Glutamatergic neuron (in vitro differentiated cells): ENCODE measurements at regions not wholly inside any gene's neighbourhood (a gene's known extent, or its start where the extent isn't known, plus 50 kb on each side); places are given as distances from the start of the nearest gene placed in this dataset.
"Not testable (repeated sequence)": the region's sequence is repeated elsewhere in the genome, so short reads cannot be mapped to it uniquely, and the experiment has no call there.

ENCODE experiments used
- DNase-seq: peaks from one replicate; pipeline ENCODE4 v3.0.0; 2022
- H3K27ac Mint-ChIP-seq: one replicate; pipeline ENCODE4 v1.8.0; 2020; ENCODE audit warnings: mild to moderate bottlenecking, mixed read lengths, inconsistent platforms; ENCODE audit not compliant: unreplicated experiment
- H3K27me3 Mint-ChIP-seq: one replicate; pipeline ENCODE4 v1.8.0; 2020; ENCODE audit warnings: mild to moderate bottlenecking, moderate library complexity, mixed read lengths, inconsistent platforms; ENCODE audit not compliant: unreplicated experiment
- H3K36me3 Mint-ChIP-seq: one replicate; pipeline ENCODE4 v1.8.0; 2020; ENCODE audit warnings: mild to moderate bottlenecking, mixed read lengths, inconsistent platforms; ENCODE audit not compliant: unreplicated experiment
- H3K4me1 Mint-ChIP-seq: one replicate; pipeline ENCODE4 v1.8.0; 2020; ENCODE audit warnings: mild to moderate bottlenecking, low read depth, mixed read lengths, inconsistent platforms; ENCODE audit not compliant: unreplicated experiment
- H3K4me3 Mint-ChIP-seq: one replicate; pipeline ENCODE4 v1.8.0; 2020; ENCODE audit warnings: mild to moderate bottlenecking, mixed read lengths, inconsistent platforms; ENCODE audit not compliant: unreplicated experiment
- H3K9me3 Mint-ChIP-seq: one replicate; pipeline ENCODE4 v1.8.0; 2020; ENCODE audit warnings: mild to moderate bottlenecking, moderate library complexity, mixed read lengths, inconsistent platforms; ENCODE audit not compliant: unreplicated experiment
- CTCF ChIP-seq: fragments of 200-600 bp; sonication (generic); IDR thresholded peaks from one replicate; pipeline ENCODE4 v1.5.0; 2021; ENCODE audit not compliant: partially characterized antibody, unreplicated experiment

GRCh38 chr11:98307827-98308491, 712.8 kb upstream of the CNTN5 start:
- no peak for DNase-seq
- Mint-ChIP-seq H3K27me3 (no peaks in the 10 kb centered on the region), H3K4me1 (no peaks in the 10 kb centered on the region), H3K4me3 (no peak overlapping the region), H3K27ac (no peak overlapping the region), H3K36me3 (no peaks in the 10 kb centered on the region), H3K9me3 (no peaks in the 10 kb centered on the region)
- TF ChIP-seq CTCF, result no peak

GRCh38 chr11:98330306-98330705, 690.4 kb upstream of the CNTN5 start:
- H3K4me3 Mint-ChIP-seq, H3K9me3 Mint-ChIP-seq, DNase-seq, H3K36me3 Mint-ChIP-seq, H3K27ac Mint-ChIP-seq, H3K27me3 Mint-ChIP-seq, H3K4me1 Mint-ChIP-seq: not testable (repeated sequence)

GRCh38 chr11:98358551-98358950, 662.2 kb upstream of the CNTN5 start:
- no peak overlapping the region for H3K27ac Mint-ChIP-seq
- no peak for DNase-seq
- H3K4me1 Mint-ChIP-seq, result no peaks in the 10 kb centered on the region
- no peaks in the 10 kb centered on the region for H3K9me3 Mint-ChIP-seq
- H3K36me3 Mint-ChIP-seq, result no peaks in the 10 kb centered on the region
- no peaks in the 10 kb centered on the region for H3K27me3 Mint-ChIP-seq
- TF ChIP-seq CTCF, result no peak
- no peak overlapping the region for H3K4me3 Mint-ChIP-seq

GRCh38 chr11:98365190-98365589, 655.6 kb upstream of the CNTN5 start:
- no peak for TF ChIP-seq CTCF
- Mint-ChIP-seq H3K27me3 (no peaks in the 10 kb centered on the region), H3K4me3 (no peak overlapping the region), H3K36me3 (no peaks in the 10 kb centered on the region), H3K9me3 (no peaks in the 10 kb centered on the region), H3K27ac (no peak overlapping the region), H3K4me1 (no peaks in the 10 kb centered on the region)
- no peak for DNase-seq

GRCh38 chr11:98365941-98366340, 654.8 kb upstream of the CNTN5 start:
- no peaks in the 10 kb centered on the region for H3K4me1 Mint-ChIP-seq
- TF ChIP-seq CTCF, result no peak
- DNase-seq, result no peak
- no peaks in the 10 kb centered on the region for H3K27me3 Mint-ChIP-seq
- H3K36me3 Mint-ChIP-seq, result no peaks in the 10 kb centered on the region
- no peaks in the 10 kb centered on the region for H3K9me3 Mint-ChIP-seq
- no peak overlapping the region for H3K4me3 Mint-ChIP-seq
- no peak overlapping the region for H3K27ac Mint-ChIP-seq
